ENCODE measurements at regions not wholly inside any gene's neighbourhood (a gene's known extent, or its start where the extent isn't known, plus 50 kb on each side); places are given as distances from the start of the nearest gene placed in this dataset.
"Not testable (repeated sequence)": the region's sequence is repeated elsewhere in the genome, so short reads cannot be mapped to it uniquely, and the experiment has no call there.

GRCh38 chr9:720239-720881 lies 121.1 kb upstream of the DMRT1 start:
- DNase-seq, result no peak

DNA sequence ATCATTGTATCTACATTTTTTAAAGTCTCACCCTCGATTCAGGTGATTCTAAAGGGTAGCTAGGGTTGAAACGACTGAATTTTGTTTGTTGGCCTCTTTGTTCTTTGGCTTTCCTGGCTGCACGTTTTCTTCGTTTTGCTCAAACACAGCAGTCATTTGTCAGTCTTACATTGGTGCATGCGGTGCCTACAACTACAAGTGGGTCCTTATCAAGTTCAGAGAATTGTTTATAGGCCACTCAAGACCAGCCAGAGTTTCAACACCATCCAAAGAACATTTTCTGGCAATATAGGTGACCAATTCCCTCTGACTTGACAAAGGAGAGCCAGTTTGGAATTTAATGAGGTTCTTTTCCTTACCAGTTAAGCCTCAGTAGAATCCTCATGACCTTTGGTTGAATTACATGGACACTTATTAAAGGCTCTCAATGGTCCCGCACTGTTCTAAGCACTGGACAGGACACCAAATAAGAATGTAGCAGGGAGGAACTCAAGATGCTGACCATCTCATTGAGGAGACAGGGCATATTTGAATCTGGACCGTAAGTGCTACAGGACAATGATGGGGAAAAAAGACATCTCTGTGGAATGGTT lies 119.0 kb upstream of the DMRT1 start:
- DNase-seq, result no peak

DNA sequence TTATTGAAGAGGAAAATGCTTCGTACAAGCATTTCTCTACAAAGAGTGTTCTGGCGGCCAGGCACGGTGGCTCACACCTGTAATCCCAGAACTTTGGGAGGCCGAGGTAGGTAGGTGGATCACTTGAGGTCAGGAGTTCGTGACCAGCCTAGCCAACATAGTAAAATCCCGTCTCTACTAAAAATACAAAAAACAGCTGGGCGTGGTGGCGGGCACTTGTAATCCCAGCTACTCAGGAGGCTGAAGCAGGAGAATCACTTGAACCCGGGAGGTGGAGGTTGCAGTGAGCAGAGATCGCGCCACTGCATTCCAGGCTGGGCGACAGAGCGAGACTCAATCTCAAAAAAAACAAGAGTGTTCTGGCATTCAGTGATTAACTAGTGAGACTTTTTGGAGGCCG lies 117.0 kb upstream of the DMRT1 start:
- not testable (repeated sequence) for DNase-seq

- no peak for DNase-seq
Measured at GRCh38 chr9:726005-726404, 115.5 kb upstream of the DMRT1 start.

GRCh38 chr9:727767-728166 lies 113.7 kb upstream of the DMRT1 start:
- no peak for DNase-seq

DNA sequence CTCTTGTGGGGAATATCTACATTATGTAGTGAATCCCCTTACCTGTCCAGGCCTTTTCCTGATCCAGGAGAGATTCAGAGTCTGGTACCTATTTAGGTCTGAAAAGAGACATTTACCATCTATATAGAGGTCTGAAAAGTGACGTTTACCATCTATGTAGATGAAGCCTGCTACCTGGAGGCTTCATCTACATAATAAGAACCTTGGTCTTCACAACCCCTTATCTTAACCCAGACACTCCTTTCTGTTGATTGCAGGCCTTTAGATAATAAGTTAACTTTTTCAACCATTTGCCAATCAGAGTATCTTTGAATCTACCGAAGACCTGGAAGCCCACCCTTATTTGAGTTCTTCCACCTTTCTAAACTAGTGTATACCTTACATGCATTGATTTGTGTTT lies 113.0 kb upstream of the DMRT1 start:
- DNase-seq, result no peak

GRCh38 chr9:731474-731873 lies 110.0 kb upstream of the DMRT1 start:
- no peak for DNase-seq

DNA sequence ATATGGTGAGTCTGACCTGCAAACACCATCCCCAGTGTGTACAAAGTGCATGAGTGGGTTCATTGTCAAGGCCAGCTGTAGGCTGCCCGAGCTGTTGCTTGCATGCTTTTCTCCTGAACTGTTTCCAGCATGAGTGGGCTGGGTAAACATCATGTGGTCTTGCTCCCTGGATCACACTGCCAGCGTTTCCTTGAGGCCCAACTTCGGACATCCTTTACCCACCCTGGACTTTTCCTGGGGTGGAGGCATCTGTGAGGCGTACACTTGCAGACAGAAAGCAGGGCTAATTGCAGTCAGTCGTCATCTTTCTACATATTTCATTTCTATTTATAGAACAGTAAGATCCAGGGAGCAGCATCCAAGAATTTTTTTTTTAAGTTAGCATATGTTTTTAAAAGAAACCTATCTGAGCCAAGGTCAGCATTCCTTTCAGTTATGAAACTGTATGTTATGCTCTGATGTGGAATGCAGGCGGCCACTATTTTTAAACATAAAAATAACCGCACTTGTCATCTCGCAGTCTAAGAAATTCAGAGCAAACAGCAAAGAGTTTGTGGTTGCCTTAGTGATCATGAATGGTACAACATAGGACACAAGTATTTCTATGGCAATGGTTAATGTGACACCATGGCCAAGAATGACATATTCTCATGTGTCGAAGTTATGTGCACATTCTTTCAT lies 106.5 kb upstream of the DMRT1 start:
- DNase-seq, result no peak

- no peak for DNase-seq
Measured at GRCh38 chr9:737400-738120, 103.9 kb upstream of the DMRT1 start.

DNA sequence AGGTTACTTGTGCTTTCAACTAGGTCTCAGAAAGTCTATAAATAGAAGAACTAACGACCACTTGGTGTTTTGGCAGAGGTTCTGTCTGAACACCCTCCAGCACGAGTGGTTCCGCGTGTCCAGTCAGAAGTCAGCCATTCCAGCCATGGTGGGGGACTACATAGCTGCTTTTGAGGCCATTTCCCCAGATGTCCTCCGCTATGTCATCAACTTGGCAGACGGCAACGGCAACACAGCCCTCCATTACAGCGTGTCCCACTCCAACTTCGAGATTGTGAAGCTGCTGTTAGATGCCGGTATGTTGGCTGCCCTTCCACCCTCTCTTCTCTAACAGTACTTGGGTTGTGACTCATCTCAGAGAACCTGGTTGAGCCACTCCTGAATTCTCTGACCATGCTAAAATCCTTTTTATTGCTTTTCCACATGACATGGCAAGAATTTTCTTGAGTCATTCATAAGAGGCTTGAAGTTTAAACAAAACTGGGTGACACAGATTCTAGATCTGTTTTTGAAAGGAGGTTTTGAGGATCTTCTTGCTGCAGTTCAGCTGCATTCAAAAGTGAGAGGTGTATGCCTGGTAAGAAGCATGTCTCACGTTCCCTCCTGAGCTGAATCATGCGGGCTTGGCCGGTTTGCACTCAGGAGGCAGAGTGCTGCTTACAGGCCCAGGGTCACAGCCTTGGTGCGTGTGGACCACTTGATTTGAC lies 103.1 kb upstream of the DMRT1 start:
- no peak for DNase-seq

- DNase-seq, result no peak
Measured at GRCh38 chr9:739362-739761, 102.1 kb upstream of the DMRT1 start.

DNA sequence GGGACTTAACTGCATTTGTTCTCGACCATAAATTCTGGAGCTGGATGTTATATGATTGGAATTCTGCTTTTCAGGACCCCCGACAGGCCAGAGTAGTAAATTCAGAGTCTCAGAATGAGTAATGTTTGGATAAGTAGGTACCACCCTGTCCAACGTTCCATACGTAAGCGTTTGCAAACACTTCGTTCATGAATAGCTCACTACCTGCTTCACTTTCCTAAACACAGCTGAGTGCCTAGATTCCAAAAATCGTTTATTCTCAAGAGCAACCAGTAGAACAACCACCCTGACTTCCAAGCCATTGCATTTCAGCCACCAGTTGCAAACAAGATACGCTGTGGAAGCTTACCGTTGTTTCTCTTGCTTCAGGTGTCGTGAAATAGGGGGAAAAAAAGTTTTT lies 101.3 kb upstream of the DMRT1 start:
- no peak for DNase-seq

- no peak for DNase-seq
Measured at GRCh38 chr9:742104-742503, 99.4 kb upstream of the DMRT1 start.

DNA sequence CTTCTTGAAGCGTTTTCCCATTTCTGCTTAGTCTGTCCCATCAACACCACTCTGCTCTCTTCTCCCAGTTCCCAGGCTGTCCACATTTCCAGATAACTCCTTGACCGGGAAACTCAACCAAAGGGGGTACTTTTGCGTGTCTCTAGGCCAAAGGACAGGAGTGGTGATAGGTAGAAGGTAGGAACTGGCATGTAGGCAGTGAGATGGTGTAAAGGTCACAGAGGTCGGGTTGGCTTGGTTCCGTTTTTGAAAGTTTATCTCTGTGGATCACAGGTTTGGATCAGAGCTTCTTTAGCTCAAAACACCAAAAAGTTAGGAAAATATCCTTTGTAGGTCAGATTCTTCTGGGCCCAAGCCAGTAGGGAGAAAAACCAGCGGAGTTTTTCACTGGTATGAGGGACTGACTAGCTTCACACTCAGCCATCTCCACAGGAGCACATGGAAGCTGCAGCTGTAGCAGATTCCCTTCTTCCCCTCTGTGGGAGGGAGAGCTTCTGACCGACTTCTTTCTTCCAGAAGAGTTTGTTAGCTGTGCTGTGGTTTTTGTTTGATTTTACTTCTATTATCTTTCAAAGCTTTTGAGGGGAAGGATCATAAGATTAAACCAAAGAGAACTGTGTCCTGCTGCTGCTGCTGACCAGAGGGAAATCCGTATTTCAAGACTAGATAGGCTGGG lies 98.4 kb upstream of the DMRT1 start:
- DNase-seq, result no peak

GRCh38 chr9:744046-744712 lies 97.3 kb upstream of the DMRT1 start:
- DNase-seq, result no peak

GRCh38 chr9:744790-745484 lies 96.6 kb upstream of the DMRT1 start:
- DNase-seq, result no peak

DNA sequence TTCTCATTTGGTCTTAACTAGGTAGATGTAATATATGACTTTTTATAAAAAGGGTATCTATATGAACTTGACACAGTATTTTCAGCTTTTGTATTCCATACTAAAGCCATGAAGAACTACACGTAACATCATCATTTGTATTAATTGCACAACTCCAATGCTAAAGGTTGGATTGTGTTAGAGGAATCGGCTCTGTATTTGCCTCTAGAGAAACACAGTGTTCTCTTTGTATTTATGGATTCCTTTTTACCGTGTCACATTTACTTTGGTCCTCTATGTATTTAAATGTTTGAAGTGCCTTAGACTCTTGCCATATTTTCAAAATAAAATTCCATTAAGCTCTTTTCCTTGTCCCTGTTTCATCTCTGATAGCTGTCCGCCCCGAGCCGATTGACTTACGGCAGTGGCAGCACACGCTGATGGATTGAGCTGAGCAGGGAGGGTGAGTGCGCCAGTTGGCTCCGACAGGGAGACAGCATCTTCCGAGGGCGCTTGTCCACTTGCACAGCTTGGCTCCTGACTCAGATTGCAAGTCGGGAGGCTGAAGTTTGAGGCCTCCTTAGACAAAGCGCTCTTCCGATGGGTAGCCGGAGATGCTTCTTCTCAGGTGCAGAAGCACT lies 95.6 kb upstream of the DMRT1 start:
- no peak for DNase-seq

DNA sequence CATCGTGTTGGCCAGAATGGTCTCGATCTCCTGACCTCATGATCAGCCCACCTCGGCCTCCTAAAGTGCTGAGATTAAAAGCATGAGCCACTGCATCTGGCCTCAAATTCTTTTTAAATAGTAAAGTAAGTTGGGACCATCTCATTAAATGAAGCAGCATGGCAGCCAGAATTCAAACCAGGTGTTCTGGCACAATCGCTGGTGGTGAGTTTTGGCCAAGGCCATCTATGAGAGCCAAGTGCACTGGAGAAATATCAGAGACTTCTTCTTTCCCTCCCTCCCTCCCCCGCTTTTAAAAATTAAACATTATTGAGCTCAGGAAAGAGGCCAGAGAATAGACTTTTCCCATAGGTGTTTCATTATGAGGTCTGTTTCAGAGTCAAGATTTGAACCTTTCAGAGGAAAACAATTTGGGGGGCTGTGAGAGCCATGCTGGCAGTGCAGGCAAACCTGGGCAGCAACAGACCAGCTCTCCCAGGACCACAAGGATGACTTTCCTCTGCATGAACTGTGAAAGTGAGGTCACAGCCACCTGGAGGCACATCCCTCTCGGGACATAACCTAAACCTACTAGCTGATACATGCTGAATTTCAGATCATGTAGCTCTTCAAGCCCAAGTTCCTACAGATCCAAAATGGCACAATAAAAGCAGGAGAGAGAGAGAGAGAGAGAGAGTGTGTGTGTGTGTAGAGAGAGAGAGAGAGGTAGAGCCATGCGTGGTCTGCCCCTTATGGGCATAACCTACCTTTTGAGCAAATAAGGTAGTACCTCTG lies 94.6 kb upstream of the DMRT1 start:
- no peak for DNase-seq

GRCh38 chr9:747567-747966 lies 93.9 kb upstream of the DMRT1 start:
- DNase-seq, result no peak

- DNase-seq, result no peak
Measured at GRCh38 chr9:748861-749497, 92.5 kb upstream of the DMRT1 start.
